ENCODE measurements at regions not wholly inside any gene's neighbourhood (a gene's known extent, or its start where the extent isn't known, plus 50 kb on each side); places are given as distances from the start of the nearest gene placed in this dataset.

DNA sequence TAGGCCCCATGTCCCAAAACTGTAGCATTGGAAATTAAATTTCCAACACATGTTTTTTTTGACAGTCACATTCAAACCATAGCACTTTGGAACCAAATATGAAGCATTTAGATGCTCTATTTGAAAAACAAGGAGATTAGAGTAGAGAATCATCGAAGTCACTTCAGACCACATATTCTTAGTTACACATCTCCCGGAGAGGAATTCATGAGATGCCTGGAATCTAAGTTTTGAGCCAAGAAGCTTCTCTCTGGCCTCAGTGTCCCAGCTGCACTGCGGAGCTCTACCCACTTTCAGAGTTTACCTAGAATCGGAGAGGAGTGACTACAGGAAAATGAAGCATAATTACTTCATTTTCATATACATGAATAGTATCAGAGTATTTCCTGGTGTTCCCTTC, 385.9 kb downstream of the TNS1 start:
- TF ChIP-seq, protein P1, sequence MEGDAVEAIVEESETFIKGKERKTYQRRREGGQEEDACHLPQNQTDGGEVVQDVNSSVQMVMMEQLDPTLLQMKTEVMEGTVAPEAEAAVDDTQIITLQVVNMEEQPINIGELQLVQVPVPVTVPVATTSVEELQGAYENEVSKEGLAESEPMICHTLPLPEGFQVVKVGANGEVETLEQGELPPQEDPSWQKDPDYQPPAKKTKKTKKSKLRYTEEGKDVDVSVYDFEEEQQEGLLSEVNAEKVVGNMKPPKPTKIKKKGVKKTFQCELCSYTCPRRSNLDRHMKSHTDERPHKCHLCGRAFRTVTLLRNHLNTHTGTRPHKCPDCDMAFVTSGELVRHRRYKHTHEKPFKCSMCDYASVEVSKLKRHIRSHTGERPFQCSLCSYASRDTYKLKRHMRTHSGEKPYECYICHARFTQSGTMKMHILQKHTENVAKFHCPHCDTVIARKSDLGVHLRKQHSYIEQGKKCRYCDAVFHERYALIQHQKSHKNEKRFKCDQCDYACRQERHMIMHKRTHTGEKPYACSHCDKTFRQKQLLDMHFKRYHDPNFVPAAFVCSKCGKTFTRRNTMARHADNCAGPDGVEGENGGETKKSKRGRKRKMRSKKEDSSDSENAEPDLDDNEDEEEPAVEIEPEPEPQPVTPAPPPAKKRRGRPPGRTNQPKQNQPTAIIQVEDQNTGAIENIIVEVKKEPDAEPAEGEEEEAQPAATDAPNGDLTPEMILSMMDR (IDR thresholded peaks at IDR 0.05; ENCODE audit: low read depth, low read length, poor library complexity, severe bottlenecking): no peak
- TF ChIP-seq EZH2phosphoT487 (IDR thresholded peaks at IDR 0.05; ENCODE audit: borderline replicate concordance, low read length): no peak

Data from DOHH2 (cell line).